Caco-2 (cell line): ENCODE measurements at regions not wholly inside any gene's neighbourhood (a gene's known extent, or its start where the extent isn't known, plus 50 kb on each side); places are given as distances from the start of the nearest gene placed in this dataset.

Experiments
- BruUV-seq: library from RNA; stranded (reverse); fragments of 400-500 nt; replicated peaks from 2 replicates; lab custom pipeline; 2021; lab: Mats Ljungman, UMichigan
- CTCF ChIA-PET: fragments of 300-600 bp; sonication (Branson Sonifier 250); formaldehyde crosslinking; loops from one replicate; lab custom pipeline; 2022; ENCODE audit warnings: antibody characterized with exemption; lab: Charles Lee
- POLR2A ChIA-PET: fragments of 300-600 bp; sonication (Branson Sonifier 250); formaldehyde crosslinking; loops from one replicate; lab custom pipeline; 2022; ENCODE audit warnings: antibody characterized with exemption; lab: Charles Lee
- DNase-seq, 2 experiments: peaks; one replicate each; pipeline versions ENCODE4 v3.0.0 to v3.0.0-alpha.2; 2020 to 2022
- H3K27me3 ChIP-seq: replicated peaks from 2 replicates; pipeline ENCODE4 v1.6.0; 2011; ENCODE audit warnings: low read length; ENCODE audit not compliant: control insufficient read depth, insufficient read depth
- H3K36me3 ChIP-seq: 2 replicates; pipeline ENCODE4 v1.5.1; 2011; ENCODE audit warnings: low read length; ENCODE audit not compliant: control insufficient read depth, insufficient read depth
- H3K4me1 ChIP-seq: fragments of 250-450 bp; sonication (Bioruptor Pico); 2 replicates; pipeline ENCODE4 v1.5.1; 2020; ENCODE audit warnings: mild to moderate bottlenecking
- H3K4me3 ChIP-seq: 2 replicates; pipeline ENCODE4 v1.5.1; 2011; ENCODE audit warnings: low read depth, mild to moderate bottlenecking, control low read depth, low read length
- H3K9me3 ChIP-seq: fragments of 250-450 bp; sonication (Bioruptor Pico); 2 replicates; pipeline ENCODE4 v1.5.1; 2020; ENCODE audit warnings: mild to moderate bottlenecking, moderate library complexity
- H3K27ac Mint-ChIP-seq: one replicate; pipeline ENCODE4 v1.8.0; 2022; ENCODE audit warnings: mixed read lengths; ENCODE audit not compliant: unreplicated experiment
- H3K27me3 Mint-ChIP-seq: one replicate; pipeline ENCODE4 v1.8.0; 2022; ENCODE audit warnings: mixed read lengths; ENCODE audit not compliant: insufficient read depth, unreplicated experiment
- H3K36me3 Mint-ChIP-seq: one replicate; pipeline ENCODE4 v1.8.0; 2022; ENCODE audit warnings: mild to moderate bottlenecking, mixed read lengths; ENCODE audit not compliant: insufficient read depth, unreplicated experiment
- H3K4me1 Mint-ChIP-seq: one replicate; pipeline ENCODE4 v1.8.0; 2022; ENCODE audit warnings: low read depth, mixed read lengths; ENCODE audit not compliant: unreplicated experiment
- H3K4me3 Mint-ChIP-seq: one replicate; pipeline ENCODE4 v1.8.0; 2022; ENCODE audit warnings: mild to moderate bottlenecking, moderate library complexity, mixed read lengths; ENCODE audit not compliant: unreplicated experiment
- H3K9me3 Mint-ChIP-seq: one replicate; pipeline ENCODE4 v1.8.0; 2022; ENCODE audit warnings: mixed read lengths; ENCODE audit not compliant: unreplicated experiment
- CTCF ChIP-seq, 2 experiments: fragments of 200-600 bp in 1 of 2; IDR thresholded peaks; 1 replicate in 1 of 2; 2 replicates in 1 of 2; pipeline versions ENCODE4 v1.5.1 to v1.8.0; 2011 to 2022; ENCODE audit warnings: antibody characterized with exemption in 1 of 2, control low read depth in 1 of 2, inconsistent platforms in 1 of 2, low read depth in 1 of 2, low read length in 1 of 2, mild to moderate bottlenecking in 1 of 2, moderate library complexity in 1 of 2; ENCODE audit not compliant: insufficient read depth in 1 of 2, severe bottlenecking in 1 of 2, unreplicated experiment in 1 of 2
- intact Hi-C: fragments of 100-400 bp; cut with micrococcal nuclease; formaldehyde crosslinking; loops from one replicate; pipeline ENCODE4 v1.10.0; 2022; ENCODE audit not compliant: unreplicated experiment

DNA sequence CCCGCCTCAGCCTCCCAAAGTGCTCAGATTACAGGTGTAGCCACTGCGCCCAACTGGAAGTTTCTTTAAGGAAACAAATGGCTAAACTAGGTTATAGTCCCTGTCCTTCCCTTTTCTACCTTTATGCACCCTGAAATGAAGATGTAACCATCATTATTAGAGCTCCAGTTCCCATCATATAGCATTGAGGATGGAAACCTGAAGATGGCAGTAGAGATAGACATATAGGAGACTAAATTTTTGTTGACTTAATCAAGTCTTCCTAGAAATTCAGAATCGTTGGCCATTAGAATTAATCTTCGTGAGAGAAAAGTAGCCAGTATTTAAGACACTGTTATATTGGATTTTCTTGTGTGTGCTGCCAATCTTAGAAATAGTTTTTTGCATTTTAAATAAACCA is 1016.3 kb upstream of the NCAM2 start:
- Mint-ChIP-seq H3K4me1 (no peaks in the 10 kb centered on the region), H3K4me3 (no peak overlapping the region), H3K36me3 (no peaks in the 10 kb centered on the region), H3K27me3 (no peaks in the 10 kb centered on the region), H3K27ac (no peak overlapping the region), H3K9me3 (no peaks in the 10 kb centered on the region)
- CTCF ChIA-PET = interaction anchor here (1.0 kb wide), 2 partner anchors 20 to 59 kb away, joined by 3 to 7 read pairs; no protein-coding TSS in a partner anchor
- Histone ChIP-seq H3K27me3 (no peaks in the 10 kb centered on the region), H3K4me3 (no peak overlapping the region), H3K36me3 (no peaks in the 10 kb centered on the region), H3K9me3 (no peaks in the 10 kb centered on the region), H3K4me1 (no peaks in the 10 kb centered on the region)
- peak in 1 of 2 experiments; percentile 10 for DNase-seq
- peak in 1 of 2 experiments; percentile 24 for TF ChIP-seq CTCF (IDR thresholded peaks at IDR 0.05; ENCODE audit: insufficient read depth in 1 of 2, low read depth in 1 of 2, low read length in 1 of 2, severe bottlenecking in 1 of 2, unreplicated experiment in 1 of 2)
- intact Hi-C loops = loop anchor here (2.0 kb wide), 1 partner anchor 59 kb away; no protein-coding TSS in a partner anchor
- BruUV-seq = no TSS peak
- POLR2A ChIA-PET = no interaction called here

- Histone ChIP-seq H3K9me3 (no peaks in the 10 kb centered on the region), H3K4me3 (no peak overlapping the region), H3K27me3 (no peaks in the 10 kb centered on the region), H3K4me1 (no peaks in the 10 kb centered on the region), H3K36me3 (no peaks in the 10 kb centered on the region)
- no peaks in the 10 kb centered on the region for H3K9me3 Mint-ChIP-seq
- no peaks in the 10 kb centered on the region for H3K4me1 Mint-ChIP-seq
- POLR2A ChIA-PET = no interaction called here
- no TSS peak for BruUV-seq
- H3K36me3 Mint-ChIP-seq = no peaks in the 10 kb centered on the region
- H3K4me3 Mint-ChIP-seq = no peak overlapping the region
- intact Hi-C loops = no loop called here
- CTCF ChIA-PET = no interaction called here
- no peak overlapping the region for H3K27ac Mint-ChIP-seq
- no peaks in the 10 kb centered on the region for H3K27me3 Mint-ChIP-seq
- no peak for TF ChIP-seq CTCF (IDR thresholded peaks at IDR 0.05; ENCODE audit: insufficient read depth in 1 of 2, low read depth in 1 of 2, low read length in 1 of 2, severe bottlenecking in 1 of 2, unreplicated experiment in 1 of 2)
- no peak for DNase-seq
Observed at GRCh38 chr21:19986396-19986795, 1011.8 kb upstream of the NCAM2 start.

DNA sequence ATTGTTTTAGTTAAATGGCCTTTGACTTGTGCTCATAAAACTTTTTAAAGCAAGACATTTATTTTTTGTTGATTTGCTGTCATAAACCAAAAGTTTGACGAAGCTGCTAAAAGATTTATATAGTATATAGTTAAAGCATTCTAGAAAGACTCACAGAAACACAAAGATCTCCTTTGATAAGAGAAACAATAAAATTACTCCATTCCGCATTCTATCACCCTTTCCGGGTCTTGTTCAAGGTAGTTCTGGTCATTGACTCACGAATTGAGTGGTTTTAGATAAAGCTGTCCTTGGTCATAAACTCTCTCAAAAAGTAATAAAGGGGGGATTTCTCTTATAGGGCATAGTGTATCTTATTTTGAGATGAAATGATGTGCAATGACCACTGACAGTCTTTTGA is 1010.5 kb upstream of the NCAM2 start:
- no peaks in the 10 kb centered on the region for H3K9me3 Mint-ChIP-seq
- intact Hi-C loops = no loop called here

More for the DNA sequence above, 1010.5 kb upstream of the NCAM2 start:
- H3K4me3 ChIP-seq = no peak overlapping the region
- H3K4me1 Mint-ChIP-seq = no peaks in the 10 kb centered on the region
- H3K36me3 ChIP-seq = no peaks in the 10 kb centered on the region
- H3K27me3 ChIP-seq = no peaks in the 10 kb centered on the region
- POLR2A ChIA-PET = no interaction called here
- CTCF ChIA-PET = no interaction called here
- H3K27me3 Mint-ChIP-seq = no peaks in the 10 kb centered on the region
- no peaks in the 10 kb centered on the region for H3K9me3 ChIP-seq
- no peak overlapping the region for H3K4me3 Mint-ChIP-seq
- TF ChIP-seq CTCF (IDR thresholded peaks at IDR 0.05; ENCODE audit: insufficient read depth in 1 of 2, low read depth in 1 of 2, low read length in 1 of 2, severe bottlenecking in 1 of 2, unreplicated experiment in 1 of 2) = no peak
- DNase-seq = no peak
- no TSS peak for BruUV-seq
- H3K36me3 Mint-ChIP-seq = no peaks in the 10 kb centered on the region
- H3K4me1 ChIP-seq = no peaks in the 10 kb centered on the region
- no peak overlapping the region for H3K27ac Mint-ChIP-seq
